ENCODE measurements at regions not wholly inside any gene's neighbourhood (a gene's known extent, or its start where the extent isn't known, plus 50 kb on each side); places are given as distances from the start of the nearest gene placed in this dataset.

GRCh38 chr10:121002586-121003205, 151.5 kb downstream of the WDR11 start:
- peaks cover 0 to 5% (median 0%) of the 10 kb centered on the region in 4 donors for H3K27me3 ChIP-seq
- intact Hi-C loops (cut with DNase I), result no loop called here
- H3K9me3 ChIP-seq, result peaks cover 0 to 26% (median 19%) of the 10 kb centered on the region in 3 donors
- DNase-seq, result no peak
- H3K36me3 ChIP-seq, result no peaks in the 10 kb centered on the region
- 35 to 38% methylated on average over 6 of the region's 6 CpGs for WGBS, 2 donors
- H3K4me3 ChIP-seq, result no peak overlapping the region
- TF ChIP-seq POLR2A (IDR thresholded peaks at IDR 0.05) (no peak), CTCF (IDR thresholded peaks at IDR 0.05) (no peak)
- H3K27ac ChIP-seq, result peak overlapping the region in 1 of 4 donors; percentile 35
- H3K4me1 ChIP-seq, result no peaks in the 10 kb centered on the region

GRCh38 chr10:121005948-121006587, 154.9 kb downstream of the WDR11 start:
- peaks cover 0 to 16% (median 2%) of the 10 kb centered on the region in 3 donors for H3K4me1 ChIP-seq
- DNase-seq, result no peak
- no peak for TF ChIP-seq CTCF (IDR thresholded peaks at IDR 0.05)
- no peak for TF ChIP-seq POLR2A (IDR thresholded peaks at IDR 0.05)
- intact Hi-C loops (cut with DNase I), result no loop called here
- no peaks in the 10 kb centered on the region for H3K36me3 ChIP-seq
- WGBS, 2 donors, result 81 to 83% methylated on average over 5 of the region's 5 CpGs
- H3K9me3 ChIP-seq, result peaks cover 0 to 26% (median 19%) of the 10 kb centered on the region in 3 donors
- H3K4me3 ChIP-seq, result no peak overlapping the region
- no peaks in the 10 kb centered on the region for H3K27me3 ChIP-seq
- H3K27ac ChIP-seq, result no peak overlapping the region

GRCh38 chr10:121007264-121007663, 156.1 kb downstream of the WDR11 start:
- DNase-seq, result no peak
- TF ChIP-seq POLR2A (IDR thresholded peaks at IDR 0.05) (no peak), CTCF (IDR thresholded peaks at IDR 0.05) (no peak)
- Histone ChIP-seq H3K9me3 (peaks cover 0 to 26% (median 19%) of the 10 kb centered on the region in 3 donors), H3K27me3 (no peaks in the 10 kb centered on the region), H3K36me3 (no peaks in the 10 kb centered on the region), H3K27ac (no peak overlapping the region), H3K4me3 (no peak overlapping the region), H3K4me1 (peaks cover 0 to 25% (median 4%) of the 10 kb centered on the region in 3 donors)
- intact Hi-C loops (cut with DNase I), result no loop called here
- WGBS, 2 donors, result 64 to 94% methylated on average over 2 of the region's 2 CpGs

GRCh38 chr10:121015916-121016315, 164.8 kb downstream of the WDR11 start:
- intact Hi-C loops (cut with DNase I), result no loop called here
- no peak for DNase-seq
- H3K36me3 ChIP-seq, result no peaks in the 10 kb centered on the region

More at GRCh38 chr10:121015916-121016315, 164.8 kb downstream of the WDR11 start:
- no peak overlapping the region for H3K27ac ChIP-seq
- WGBS, 2 donors, result 91 to 92% methylated on average over 3 of the region's 3 CpGs
- TF ChIP-seq POLR2A (IDR thresholded peaks at IDR 0.05), result no peak
- no peak for TF ChIP-seq CTCF (IDR thresholded peaks at IDR 0.05)
- no peaks in the 10 kb centered on the region for H3K27me3 ChIP-seq
- H3K4me3 ChIP-seq, result no peak overlapping the region
- H3K9me3 ChIP-seq, result no peaks in the 10 kb centered on the region
- H3K4me1 ChIP-seq, result peaks cover 0 to 10% (median 3%) of the 10 kb centered on the region in 3 donors
